Hepatocyte (in vitro differentiated cells): ENCODE measurements at regions not wholly inside any gene's neighbourhood (a gene's known extent, or its start where the extent isn't known, plus 50 kb on each side); places are given as distances from the start of the nearest gene placed in this dataset.

Source experiments
- DNase-seq: peaks from one replicate; pipeline ENCODE4 v3.0.0-alpha.2; 2016; ENCODE audit warnings: low spot score
- H2AFZ ChIP-seq: fragments of 200-600 bp; sonication (generic); 2 replicates; pipeline ENCODE4 v1.6.0; 2016; ENCODE audit warnings: antibody characterized with exemption, mild to moderate bottlenecking
- H3K27ac ChIP-seq: fragments of 200-600 bp; sonication (generic); 2 replicates; pipeline ENCODE4 v1.5.1; 2016; ENCODE audit warnings: mild to moderate bottlenecking
- H3K27me3 ChIP-seq: fragments of 200-600 bp; sonication (generic); 2 replicates; pipeline ENCODE4 v1.6.1; 2016
- H3K36me3 ChIP-seq: fragments of 200-600 bp; sonication (generic); replicated peaks from 2 replicates; pipeline ENCODE4 v1.5.1; 2016; ENCODE audit warnings: low read depth; ENCODE audit not compliant: insufficient read depth
- H3K4me1 ChIP-seq: fragments of 200-600 bp; sonication (generic); 2 replicates; pipeline ENCODE4 v1.5.1; 2016; ENCODE audit warnings: mild to moderate bottlenecking, moderate library complexity; ENCODE audit not compliant: insufficient read depth
- H3K4me2 ChIP-seq: fragments of 200-600 bp; sonication (generic); 2 replicates; pipeline ENCODE4 v1.6.0; 2016
- H3K4me3 ChIP-seq: fragments of 200-600 bp; sonication (generic); 2 replicates; pipeline ENCODE4 v1.5.1; 2016; ENCODE audit warnings: mild to moderate bottlenecking
- H3K79me2 ChIP-seq: fragments of 200-600 bp; sonication (generic); 2 replicates; pipeline ENCODE4 v1.6.0; 2017; ENCODE audit warnings: mild to moderate bottlenecking
- H3K9me2 ChIP-seq: fragments of 200-600 bp; sonication (generic); replicated peaks from 2 replicates; pipeline ENCODE4 v1.6.0; 2017; ENCODE audit warnings: mild to moderate bottlenecking; ENCODE audit not compliant: insufficient read depth
- H3K9me3 ChIP-seq: fragments of 200-600 bp; sonication (generic); 2 replicates; pipeline ENCODE4 v1.5.1; 2016; ENCODE audit warnings: low read depth, mild to moderate bottlenecking
- H4K20me1 ChIP-seq: fragments of 200-600 bp; sonication (generic); 2 replicates; pipeline ENCODE4 v1.6.0; 2016; ENCODE audit warnings: mild to moderate bottlenecking; ENCODE audit not compliant: insufficient read depth, poor library complexity, severe bottlenecking
- EZH2 ChIP-seq: fragments of 200-600 bp; sonication (generic); IDR thresholded peaks from 2 replicates; pipeline ENCODE4 v1.6.1; 2016; ENCODE audit warnings: antibody characterized with exemption, mild to moderate bottlenecking, borderline replicate concordance
- EZH2phosphoT487 ChIP-seq: fragments of 200-600 bp; sonication (generic); IDR thresholded peaks from one replicate; pipeline ENCODE4 v1.6.1; 2018; ENCODE audit warnings: antibody characterized with exemption, mild to moderate bottlenecking, low read depth, moderate library complexity; ENCODE audit not compliant: unreplicated experiment, severe bottlenecking
- WGBS: methylation state at CpG from one replicate; pipeline ENCODE4 v1.1.6; 2016; ENCODE audit warnings: low lambda C conversion rate; ENCODE audit errors: missing lambda C conversion rate; 5-methylcytosine and 5-hydroxymethylcytosine counted together
- TF ChIP-seq, protein P1 (sequence below): fragments of 200-600 bp; sonication (generic); IDR thresholded peaks from 2 replicates; pipeline ENCODE4 v1.5.1; 2016; ENCODE audit warnings: antibody characterized with exemption, mild to moderate bottlenecking; ENCODE audit not compliant: poor library complexity

DNA sequence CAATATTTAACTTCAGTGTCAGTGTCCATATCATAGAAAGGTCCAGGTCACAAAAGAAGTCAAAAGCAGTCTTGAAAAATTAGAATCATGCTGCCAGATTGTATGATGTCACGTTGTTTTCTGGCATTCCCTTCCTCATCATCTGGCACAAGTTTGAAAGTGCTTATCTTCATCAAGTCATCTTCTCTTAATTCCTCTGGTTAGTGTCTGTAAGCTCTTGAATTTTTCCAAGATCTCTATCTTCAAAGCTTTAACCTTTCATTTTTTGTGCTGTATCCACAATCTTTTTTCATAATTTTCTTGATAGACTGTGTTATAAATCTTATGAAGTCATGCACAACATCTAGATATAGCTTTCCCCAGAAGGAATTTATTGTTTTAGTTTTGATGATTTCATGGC is 682.7 kb upstream of the AADAT start:
- no peaks in the 10 kb centered on the region for H3K27me3 ChIP-seq
- TF ChIP-seq, protein P1, sequence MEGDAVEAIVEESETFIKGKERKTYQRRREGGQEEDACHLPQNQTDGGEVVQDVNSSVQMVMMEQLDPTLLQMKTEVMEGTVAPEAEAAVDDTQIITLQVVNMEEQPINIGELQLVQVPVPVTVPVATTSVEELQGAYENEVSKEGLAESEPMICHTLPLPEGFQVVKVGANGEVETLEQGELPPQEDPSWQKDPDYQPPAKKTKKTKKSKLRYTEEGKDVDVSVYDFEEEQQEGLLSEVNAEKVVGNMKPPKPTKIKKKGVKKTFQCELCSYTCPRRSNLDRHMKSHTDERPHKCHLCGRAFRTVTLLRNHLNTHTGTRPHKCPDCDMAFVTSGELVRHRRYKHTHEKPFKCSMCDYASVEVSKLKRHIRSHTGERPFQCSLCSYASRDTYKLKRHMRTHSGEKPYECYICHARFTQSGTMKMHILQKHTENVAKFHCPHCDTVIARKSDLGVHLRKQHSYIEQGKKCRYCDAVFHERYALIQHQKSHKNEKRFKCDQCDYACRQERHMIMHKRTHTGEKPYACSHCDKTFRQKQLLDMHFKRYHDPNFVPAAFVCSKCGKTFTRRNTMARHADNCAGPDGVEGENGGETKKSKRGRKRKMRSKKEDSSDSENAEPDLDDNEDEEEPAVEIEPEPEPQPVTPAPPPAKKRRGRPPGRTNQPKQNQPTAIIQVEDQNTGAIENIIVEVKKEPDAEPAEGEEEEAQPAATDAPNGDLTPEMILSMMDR, result no peak
- TF ChIP-seq EZH2phosphoT487, result no peak
- no peak for TF ChIP-seq EZH2
- 69% methylated on average over 1 of the region's 1 CpG for whole genome bisulfite sequencing

DNA sequence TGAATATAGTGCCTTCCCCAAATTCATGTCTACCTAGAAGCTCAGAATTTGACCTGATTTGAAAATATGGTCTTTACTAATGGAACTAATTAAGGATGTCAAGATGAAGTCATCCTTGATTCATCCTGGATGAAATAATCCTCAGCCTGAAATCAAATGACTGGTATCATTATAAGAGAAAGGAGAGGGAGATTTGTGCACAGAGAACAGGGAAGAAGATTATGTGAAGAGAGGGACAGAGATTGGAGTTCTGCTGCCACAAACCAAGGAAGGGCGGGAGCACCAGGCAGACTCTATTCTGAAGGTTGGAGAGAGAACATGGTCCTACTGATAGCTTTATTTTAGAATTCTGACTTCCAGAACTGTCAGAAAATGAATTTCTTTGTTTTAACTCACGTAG is 680.9 kb upstream of the AADAT start:
- no peak for DNase-seq
- Histone ChIP-seq H3K4me1 (no peaks in the 10 kb centered on the region), H3K27me3 (no peaks in the 10 kb centered on the region), H4K20me1 (no peaks in the 10 kb centered on the region), H3K79me2 (no peaks in the 10 kb centered on the region), H3K27ac (no peak overlapping the region), H3K36me3 (no peaks in the 10 kb centered on the region), H3K9me3 (no peaks in the 10 kb centered on the region), H3K9me2 (no peaks in the 10 kb centered on the region), H3K4me3 (no peak overlapping the region), H3K4me2 (no peak overlapping the region), H2AFZ (no peak overlapping the region)
- 68% methylated on average over 2 of the region's 2 CpGs for WGBS
- no peak for TF ChIP-seq EZH2phosphoT487
- TF ChIP-seq, protein P1, result no peak
- TF ChIP-seq EZH2, result no peak

More for the DNA sequence above, 682.7 kb upstream of the AADAT start:
- H3K4me1 ChIP-seq, result no peaks in the 10 kb centered on the region
- no peaks in the 10 kb centered on the region for H3K9me2 ChIP-seq
- no peaks in the 10 kb centered on the region for H4K20me1 ChIP-seq
- no peaks in the 10 kb centered on the region for H3K36me3 ChIP-seq
- H3K4me3 ChIP-seq, result no peak overlapping the region
- H3K27ac ChIP-seq, result no peak overlapping the region
- DNase-seq, result no peak
- no peak overlapping the region for H2AFZ ChIP-seq
- H3K4me2 ChIP-seq, result no peak overlapping the region
- H3K9me3 ChIP-seq, result no peaks in the 10 kb centered on the region
- H3K79me2 ChIP-seq, result no peaks in the 10 kb centered on the region

DNA sequence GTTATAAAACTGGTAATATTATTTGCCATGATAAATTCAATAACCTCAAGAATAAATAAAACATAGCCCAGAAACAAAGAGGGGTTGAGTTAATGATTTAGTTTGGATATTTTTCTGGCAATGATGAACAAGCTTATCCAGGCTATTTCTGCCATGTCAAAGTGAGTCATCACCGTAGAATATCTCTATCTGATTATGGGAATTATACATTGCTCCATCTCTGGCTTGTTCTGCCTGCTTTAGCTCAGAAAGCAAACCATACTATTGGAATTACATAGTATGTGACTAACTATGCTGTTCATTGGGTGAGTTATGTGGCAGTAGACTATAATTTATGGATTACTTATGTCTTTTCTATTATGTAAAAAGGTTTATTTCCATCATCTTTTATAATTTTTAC is 680.1 kb upstream of the AADAT start:
- no peak overlapping the region for H3K4me2 ChIP-seq
- no peaks in the 10 kb centered on the region for H3K36me3 ChIP-seq
- no peak overlapping the region for H3K4me3 ChIP-seq
- no peak overlapping the region for H2AFZ ChIP-seq
- DNase-seq, result no peak
- H3K79me2 ChIP-seq, result no peaks in the 10 kb centered on the region
- H4K20me1 ChIP-seq, result no peaks in the 10 kb centered on the region
- H3K9me3 ChIP-seq, result no peaks in the 10 kb centered on the region
- H3K27ac ChIP-seq, result no peak overlapping the region
- WGBS, result 88% methylated on average over 1 of the region's 1 CpG
- TF ChIP-seq EZH2 (no peak), EZH2phosphoT487 (no peak)
- TF ChIP-seq, protein P1, result no peak
- no peaks in the 10 kb centered on the region for H3K27me3 ChIP-seq
- no peaks in the 10 kb centered on the region for H3K9me2 ChIP-seq
- no peaks in the 10 kb centered on the region for H3K4me1 ChIP-seq

DNA sequence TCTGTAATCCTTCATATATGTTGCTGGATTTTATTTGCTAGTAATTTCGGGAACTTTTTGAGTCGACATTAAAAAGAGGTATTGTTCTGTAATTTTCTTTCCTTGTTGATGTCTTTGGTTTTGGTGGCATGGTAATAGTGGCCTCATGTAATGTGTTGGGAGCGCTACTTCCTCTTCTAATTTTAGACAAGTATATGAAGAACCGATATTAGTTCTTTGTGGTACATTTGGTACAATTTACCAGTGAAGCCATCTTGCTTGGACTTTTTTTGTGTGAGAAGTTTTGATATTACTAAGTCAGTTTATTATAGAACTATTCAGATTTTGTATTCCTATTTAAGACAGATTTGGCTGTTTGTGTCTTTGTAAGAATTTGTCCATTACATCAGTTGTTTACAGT is 669.2 kb upstream of the AADAT start:
- no peak for DNase-seq
- Histone ChIP-seq H3K27ac (no peak overlapping the region), H3K9me2 (no peaks in the 10 kb centered on the region), H3K9me3 (no peaks in the 10 kb centered on the region), H3K36me3 (no peaks in the 10 kb centered on the region), H2AFZ (no peak overlapping the region), H3K4me1 (no peaks in the 10 kb centered on the region), H3K79me2 (no peaks in the 10 kb centered on the region), H3K27me3 (no peaks in the 10 kb centered on the region), H4K20me1 (no peaks in the 10 kb centered on the region), H3K4me2 (no peak overlapping the region), H3K4me3 (no peak overlapping the region)
- 90% methylated on average over 4 of the region's 4 CpGs for WGBS
- no peak for TF ChIP-seq EZH2phosphoT487
